Endothelial cell (in vitro differentiated cells): ENCODE measurements at regions not wholly inside any gene's neighbourhood (a gene's known extent, or its start where the extent isn't known, plus 50 kb on each side); places are given as distances from the start of the nearest gene placed in this dataset.

Source experiments
- DNase-seq: peaks from one replicate; pipeline ENCODE4 v3.0.0; 2021; ENCODE audit warnings: low spot score
- H3K27ac Mint-ChIP-seq: one replicate; pipeline ENCODE4 v1.8.0; 2021; ENCODE audit warnings: mixed read lengths, inconsistent platforms; ENCODE audit not compliant: unreplicated experiment
- H3K27me3 Mint-ChIP-seq: one replicate; pipeline ENCODE4 v1.8.0; 2021; ENCODE audit warnings: mild to moderate bottlenecking, moderate library complexity, mixed read lengths, inconsistent platforms; ENCODE audit not compliant: unreplicated experiment
- H3K36me3 Mint-ChIP-seq: one replicate; pipeline ENCODE4 v1.8.0; 2021; ENCODE audit warnings: mild to moderate bottlenecking, low read depth, mixed read lengths, inconsistent platforms; ENCODE audit not compliant: unreplicated experiment
- H3K4me1 Mint-ChIP-seq: one replicate; pipeline ENCODE4 v1.8.0; 2021; ENCODE audit warnings: mild to moderate bottlenecking, mixed read lengths, inconsistent platforms; ENCODE audit not compliant: unreplicated experiment
- H3K4me3 Mint-ChIP-seq: one replicate; pipeline ENCODE4 v1.8.0; 2021; ENCODE audit warnings: mild to moderate bottlenecking, mixed read lengths, inconsistent platforms; ENCODE audit not compliant: unreplicated experiment
- H3K9me3 Mint-ChIP-seq: one replicate; pipeline ENCODE4 v1.8.0; 2021; ENCODE audit warnings: mixed read lengths, inconsistent platforms; ENCODE audit not compliant: unreplicated experiment
- CTCF ChIP-seq: fragments of 200-600 bp; sonication (generic); IDR thresholded peaks from one replicate; pipeline ENCODE4 v1.5.0; 2021; ENCODE audit warnings: antibody characterized with exemption; ENCODE audit not compliant: unreplicated experiment

- Mint-ChIP-seq H3K36me3 (no peaks in the 10 kb centered on the region), H3K27me3 (peaks cover 3% of the 10 kb centered on the region), H3K9me3 (no peaks in the 10 kb centered on the region), H3K4me1 (no peaks in the 10 kb centered on the region), H3K27ac (no peak overlapping the region), H3K4me3 (no peak overlapping the region)
- no peak for TF ChIP-seq CTCF
- no peak for DNase-seq
These were observed 616.3 kb upstream of the KLF4 start for GRCh38 chr9:108105885-108106284.

GRCh38 chr9:108104991-108105390 lies 615.4 kb upstream of the KLF4 start:
- no peak for TF ChIP-seq CTCF
- Mint-ChIP-seq H3K36me3 (no peaks in the 10 kb centered on the region), H3K27me3 (peaks cover 3% of the 10 kb centered on the region), H3K4me3 (no peak overlapping the region), H3K4me1 (no peaks in the 10 kb centered on the region), H3K9me3 (no peaks in the 10 kb centered on the region), H3K27ac (no peak overlapping the region)
- DNase-seq: no peak

- TF ChIP-seq CTCF: no peak
- H3K27ac Mint-ChIP-seq: no peak overlapping the region
- no peak overlapping the region for H3K4me3 Mint-ChIP-seq
- no peak for DNase-seq
- no peaks in the 10 kb centered on the region for H3K9me3 Mint-ChIP-seq
- H3K4me1 Mint-ChIP-seq: no peaks in the 10 kb centered on the region
- H3K27me3 Mint-ChIP-seq: peaks cover 3% of the 10 kb centered on the region
- H3K36me3 Mint-ChIP-seq: no peaks in the 10 kb centered on the region
These were observed 613.6 kb upstream of the KLF4 start for GRCh38 chr9:108103046-108103693.

GRCh38 chr9:108101410-108101809 lies 611.8 kb upstream of the KLF4 start:
- H3K4me1 Mint-ChIP-seq: no peaks in the 10 kb centered on the region
- no peaks in the 10 kb centered on the region for H3K9me3 Mint-ChIP-seq
- peaks cover 3% of the 10 kb centered on the region for H3K27me3 Mint-ChIP-seq
- no peak overlapping the region for H3K4me3 Mint-ChIP-seq
- H3K36me3 Mint-ChIP-seq: no peaks in the 10 kb centered on the region
- no peak for DNase-seq
- no peak overlapping the region for H3K27ac Mint-ChIP-seq
- no peak for TF ChIP-seq CTCF

GRCh38 chr9:108100571-108100970 lies 611.0 kb upstream of the KLF4 start:
- H3K27ac Mint-ChIP-seq: no peak overlapping the region
- no peaks in the 10 kb centered on the region for H3K4me1 Mint-ChIP-seq
- H3K36me3 Mint-ChIP-seq: no peaks in the 10 kb centered on the region
- TF ChIP-seq CTCF: no peak
- H3K27me3 Mint-ChIP-seq: peaks cover 3% of the 10 kb centered on the region
- no peak overlapping the region for H3K4me3 Mint-ChIP-seq
- no peak for DNase-seq
- no peaks in the 10 kb centered on the region for H3K9me3 Mint-ChIP-seq
